ENCODE measurements at regions not wholly inside any gene's neighbourhood (a gene's known extent, or its start where the extent isn't known, plus 50 kb on each side); places are given as distances from the start of the nearest gene placed in this dataset.

DNA sequence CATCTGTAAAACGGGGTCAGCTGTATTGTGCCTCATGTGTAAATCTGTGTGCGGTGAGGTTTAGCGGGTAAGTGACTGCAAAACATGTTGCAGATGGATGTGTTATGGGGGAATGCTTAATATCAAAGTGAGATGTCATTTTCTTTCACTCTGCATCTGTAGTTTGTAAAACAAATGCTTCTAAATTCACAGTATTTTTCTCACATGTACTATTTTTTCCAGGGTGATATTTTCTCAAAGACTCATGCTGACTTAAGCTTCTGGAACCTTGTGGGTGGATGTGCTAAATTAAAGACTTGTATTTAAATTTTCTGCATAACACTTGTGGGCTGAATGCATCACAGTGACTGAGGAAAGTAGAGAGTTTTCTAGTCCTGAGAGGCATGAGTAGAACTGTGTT is 115.2 kb upstream of the TP63 start:
- TF ChIP-seq, protein P1, sequence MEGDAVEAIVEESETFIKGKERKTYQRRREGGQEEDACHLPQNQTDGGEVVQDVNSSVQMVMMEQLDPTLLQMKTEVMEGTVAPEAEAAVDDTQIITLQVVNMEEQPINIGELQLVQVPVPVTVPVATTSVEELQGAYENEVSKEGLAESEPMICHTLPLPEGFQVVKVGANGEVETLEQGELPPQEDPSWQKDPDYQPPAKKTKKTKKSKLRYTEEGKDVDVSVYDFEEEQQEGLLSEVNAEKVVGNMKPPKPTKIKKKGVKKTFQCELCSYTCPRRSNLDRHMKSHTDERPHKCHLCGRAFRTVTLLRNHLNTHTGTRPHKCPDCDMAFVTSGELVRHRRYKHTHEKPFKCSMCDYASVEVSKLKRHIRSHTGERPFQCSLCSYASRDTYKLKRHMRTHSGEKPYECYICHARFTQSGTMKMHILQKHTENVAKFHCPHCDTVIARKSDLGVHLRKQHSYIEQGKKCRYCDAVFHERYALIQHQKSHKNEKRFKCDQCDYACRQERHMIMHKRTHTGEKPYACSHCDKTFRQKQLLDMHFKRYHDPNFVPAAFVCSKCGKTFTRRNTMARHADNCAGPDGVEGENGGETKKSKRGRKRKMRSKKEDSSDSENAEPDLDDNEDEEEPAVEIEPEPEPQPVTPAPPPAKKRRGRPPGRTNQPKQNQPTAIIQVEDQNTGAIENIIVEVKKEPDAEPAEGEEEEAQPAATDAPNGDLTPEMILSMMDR (IDR thresholded peaks at IDR 0.05; ENCODE audit: low read depth, low read length, missing control alignments) = no peak
- no peak for DNase-seq (ENCODE audit: low read depth)
- H3K4me3 ChIP-seq (ENCODE audit: low read depth, low read length) = no peak overlapping the region

DNA sequence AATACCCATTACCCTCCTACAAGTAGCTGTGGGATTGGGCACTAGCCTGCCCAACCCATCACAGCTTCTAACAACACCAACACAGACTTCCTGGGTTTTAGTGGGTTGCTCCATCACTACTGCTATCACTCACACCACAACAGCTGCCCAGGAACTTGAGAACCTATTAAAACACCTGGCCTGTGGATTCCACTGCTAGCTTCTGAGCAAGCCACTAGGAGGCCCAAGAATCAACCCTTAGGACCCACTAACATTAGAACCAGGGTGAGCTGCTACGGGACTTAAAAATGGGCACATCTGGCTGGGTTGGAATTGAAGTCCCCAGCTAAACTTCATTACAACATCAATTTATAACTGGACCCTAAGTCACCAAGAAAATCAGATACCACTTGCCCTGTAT is 113.2 kb upstream of the TP63 start:
- no peak overlapping the region for H3K4me3 ChIP-seq (ENCODE audit: low read depth, low read length)
- TF ChIP-seq, protein P1 (IDR thresholded peaks at IDR 0.05; ENCODE audit: low read depth, low read length, missing control alignments) = no peak
- DNase-seq (ENCODE audit: low read depth) = no peak

DNA sequence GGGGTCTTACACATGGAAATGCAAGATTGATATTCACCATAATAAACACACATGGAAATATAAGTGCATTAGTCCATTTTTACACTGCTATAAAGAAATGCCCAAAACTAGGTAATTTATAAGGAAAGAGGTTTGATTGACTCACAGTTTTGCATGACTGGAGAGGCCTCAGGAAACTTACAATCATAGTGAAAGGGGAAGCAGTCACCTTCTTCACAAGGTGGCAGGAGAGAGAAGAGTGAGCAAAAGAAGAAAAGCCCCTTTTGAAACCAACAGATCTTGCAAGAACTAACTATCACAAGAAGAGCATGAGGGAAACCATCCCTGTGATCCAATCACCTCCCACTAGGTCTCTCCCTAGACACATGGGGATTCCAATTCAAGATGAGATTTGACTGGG is 111.7 kb upstream of the TP63 start:
- no peak overlapping the region for H3K4me3 ChIP-seq (ENCODE audit: low read depth, low read length)
- TF ChIP-seq, protein P1 (IDR thresholded peaks at IDR 0.05; ENCODE audit: low read depth, low read length, missing control alignments) = no peak
- DNase-seq (ENCODE audit: low read depth) = peak; percentile 13

DNA sequence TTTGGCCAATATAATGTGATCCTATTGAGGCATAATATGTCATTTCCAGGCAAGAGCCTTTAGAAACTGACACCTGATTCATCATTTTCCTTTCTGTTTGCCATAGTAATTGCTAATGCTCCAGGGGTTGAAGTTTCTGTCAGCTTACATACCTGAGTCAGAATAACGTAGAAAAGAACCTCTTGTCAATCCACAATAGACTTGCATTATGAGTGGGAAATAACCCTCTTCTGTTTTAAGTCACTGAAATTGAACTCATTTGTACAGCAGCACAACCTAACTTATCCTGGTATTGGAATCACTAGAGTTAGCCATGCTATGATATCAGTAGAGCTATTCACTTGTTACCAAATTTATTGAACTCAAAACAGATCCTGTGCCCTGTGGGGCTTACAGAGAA is 101.7 kb upstream of the TP63 start:
- no peak for DNase-seq (ENCODE audit: low read depth)
- TF ChIP-seq, protein P1 (IDR thresholded peaks at IDR 0.05; ENCODE audit: low read depth, low read length, missing control alignments) = no peak

DNA sequence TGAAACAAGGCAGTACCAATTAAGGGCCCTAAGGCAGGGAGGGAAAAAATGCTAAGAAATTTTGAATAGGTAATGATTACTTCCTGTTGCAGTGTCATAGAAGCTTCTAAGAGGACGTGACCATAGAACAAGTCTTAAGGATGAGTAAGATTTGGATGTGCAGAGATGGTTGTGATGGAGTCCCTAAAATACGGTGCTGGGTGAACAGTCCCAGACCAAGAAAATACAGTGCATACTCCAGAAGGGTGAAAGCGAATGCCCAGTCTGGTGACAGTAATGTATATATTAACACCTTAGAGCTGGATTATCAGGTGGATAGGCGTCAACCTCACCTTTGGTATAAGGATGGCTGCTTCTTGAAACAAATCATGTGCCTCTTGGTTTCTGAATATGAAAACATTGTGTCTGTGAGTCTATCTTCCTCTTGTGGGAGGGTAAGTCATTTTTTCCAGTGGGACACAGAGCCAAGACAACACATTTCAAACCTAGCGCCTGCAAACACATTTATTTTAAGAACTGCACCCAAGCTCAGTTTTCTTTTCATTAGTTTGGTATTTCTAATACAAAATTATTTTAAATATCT is 101.2 kb upstream of the TP63 start:
- H3K4me3 ChIP-seq (ENCODE audit: low read depth, low read length) = no peak overlapping the region
- DNase-seq (ENCODE audit: low read depth) = no peak
- TF ChIP-seq, protein P1 (IDR thresholded peaks at IDR 0.05; ENCODE audit: low read depth, low read length, missing control alignments) = no peak

More for the DNA sequence above, 101.7 kb upstream of the TP63 start:
- no peak overlapping the region for H3K4me3 ChIP-seq (ENCODE audit: low read depth, low read length)

DNA sequence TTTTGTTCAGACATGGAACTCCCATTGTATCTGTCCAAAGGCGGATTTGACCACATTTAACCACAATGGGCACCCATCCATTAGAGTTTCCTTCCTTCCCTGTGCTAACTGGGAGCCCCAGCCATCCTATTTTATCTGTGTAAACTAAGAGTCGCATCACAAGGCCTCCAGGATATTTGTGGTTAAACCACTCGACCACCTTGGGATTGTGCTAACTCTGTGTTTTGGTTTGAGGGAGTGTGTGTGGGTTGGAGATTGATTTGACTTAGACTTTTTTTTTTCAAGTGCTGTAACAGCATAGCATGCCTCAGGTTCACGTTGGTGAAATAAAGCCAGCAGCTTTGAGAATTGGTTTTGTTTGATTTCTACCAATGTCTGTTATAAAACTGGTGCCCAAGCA is 100.4 kb upstream of the TP63 start:
- TF ChIP-seq, protein P1 (IDR thresholded peaks at IDR 0.05; ENCODE audit: low read depth, low read length, missing control alignments) = no peak
- no peak overlapping the region for H3K4me3 ChIP-seq (ENCODE audit: low read depth, low read length)
- DNase-seq (ENCODE audit: low read depth) = no peak

DNA sequence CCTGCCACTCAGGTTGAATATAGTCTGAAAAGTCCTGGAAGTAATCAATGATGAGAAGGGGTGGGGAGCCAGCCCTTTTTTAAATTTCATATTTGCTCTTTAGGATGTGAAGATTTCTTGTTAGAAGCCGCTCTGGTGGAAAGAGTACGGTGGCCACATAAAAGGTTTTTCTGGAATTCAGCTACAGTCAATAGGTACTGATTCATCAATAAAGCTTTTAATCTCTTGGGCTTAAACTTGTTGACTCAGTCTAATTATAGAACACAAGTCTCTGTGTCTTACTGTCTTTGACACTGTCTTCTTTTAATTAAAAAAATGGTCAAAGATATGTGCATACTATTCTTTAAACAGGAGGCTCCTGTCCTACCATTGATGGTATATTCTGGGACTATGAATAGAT is 99.9 kb upstream of the TP63 start:
- no peak for DNase-seq (ENCODE audit: low read depth)
- TF ChIP-seq, protein P1 (IDR thresholded peaks at IDR 0.05; ENCODE audit: low read depth, low read length, missing control alignments) = no peak
- no peak overlapping the region for H3K4me3 ChIP-seq (ENCODE audit: low read depth, low read length)
